Renal cortical epithelial cell (primary cell): ENCODE measurements at regions not wholly inside any gene's neighbourhood (a gene's known extent, or its start where the extent isn't known, plus 50 kb on each side); places are given as distances from the start of the nearest gene placed in this dataset.
"Not testable (repeated sequence)": the region's sequence is repeated elsewhere in the genome, so short reads cannot be mapped to it uniquely, and the experiment has no call there.

Experiments
- DNase-seq: peaks from one replicate; pipeline ENCODE4 v3.0.0-alpha.2; 2011; ENCODE audit warnings: low read depth

GRCh38 chr6:159594106-159594749, 98.8 kb downstream of the SOD2 start:
- peak; percentile 91 for DNase-seq

GRCh38 chr6:159590835-159591234, 102.2 kb downstream of the SOD2 start:
- no peak for DNase-seq

GRCh38 chr6:159586684-159587083, 106.4 kb downstream of the SOD2 start:
- DNase-seq = no peak

- DNase-seq = peak; percentile 29
Measured at GRCh38 chr6:159582736-159583135, 110.3 kb downstream of the SOD2 start.

GRCh38 chr6:159578629-159579028, 114.4 kb downstream of the SOD2 start:
- peak; percentile 59 for DNase-seq

GRCh38 chr6:159577564-159577963, 115.5 kb downstream of the SOD2 start:
- peak; percentile 97 for DNase-seq

GRCh38 chr6:159572439-159573110, 120.5 kb downstream of the SOD2 start:
- DNase-seq = no peak

GRCh38 chr6:159565181-159565710, 127.8 kb downstream of the SOD2 start:
- no peak for DNase-seq

GRCh38 chr6:159564456-159564855, 128.6 kb downstream of the SOD2 start:
- no peak for DNase-seq

GRCh38 chr6:159557031-159557430, 136.0 kb downstream of the SOD2 start:
- no peak for DNase-seq

GRCh38 chr6:159555082-159555875, 137.8 kb downstream of the SOD2 start:
- no peak for DNase-seq

GRCh38 chr6:159541296-159541695, 151.7 kb downstream of the SOD2 start:
- no peak for DNase-seq

GRCh38 chr6:159540883-159541282, 152.2 kb downstream of the SOD2 start:
- DNase-seq = no peak

GRCh38 chr6:159540152-159540551, 152.9 kb downstream of the SOD2 start:
- no peak for DNase-seq

GRCh38 chr6:159538031-159538430, 155.0 kb downstream of the SOD2 start:
- not testable (repeated sequence) for DNase-seq

GRCh38 chr6:159535656-159536350, 157.2 kb downstream of the SOD2 start:
- no peak for DNase-seq

- no peak for DNase-seq
Measured at GRCh38 chr6:159533568-159533967, 159.5 kb downstream of the SOD2 start.

GRCh38 chr6:159533016-159533415, 160.0 kb downstream of the SOD2 start:
- no peak for DNase-seq

- no peak for DNase-seq
Measured at GRCh38 chr6:159532155-159532554, 160.9 kb downstream of the SOD2 start.

- no peak for DNase-seq
Measured at GRCh38 chr6:159529934-159530333, 163.1 kb downstream of the SOD2 start.

GRCh38 chr6:159527351-159527750, 165.7 kb downstream of the SOD2 start:
- no peak for DNase-seq

- DNase-seq = no peak
Measured at GRCh38 chr6:159525445-159526025, 167.5 kb downstream of the SOD2 start.
